Stimulated activated CD8-positive, alpha-beta memory T cell treated with anti-CD3 and anti-CD28 coated beads, Interleukin-15, amount 100 ng/mL, for 48 hours (primary cell): ENCODE measurements at regions not wholly inside any gene's neighbourhood (a gene's known extent, or its start where the extent isn't known, plus 50 kb on each side); places are given as distances from the start of the nearest gene placed in this dataset.

Experiments used
- DNase-seq, 2 donors: peaks; one replicate each; pipeline ENCODE4 v3.0.0-alpha.2; 2020; ENCODE audit warnings: low read depth in 2 of 2

DNA sequence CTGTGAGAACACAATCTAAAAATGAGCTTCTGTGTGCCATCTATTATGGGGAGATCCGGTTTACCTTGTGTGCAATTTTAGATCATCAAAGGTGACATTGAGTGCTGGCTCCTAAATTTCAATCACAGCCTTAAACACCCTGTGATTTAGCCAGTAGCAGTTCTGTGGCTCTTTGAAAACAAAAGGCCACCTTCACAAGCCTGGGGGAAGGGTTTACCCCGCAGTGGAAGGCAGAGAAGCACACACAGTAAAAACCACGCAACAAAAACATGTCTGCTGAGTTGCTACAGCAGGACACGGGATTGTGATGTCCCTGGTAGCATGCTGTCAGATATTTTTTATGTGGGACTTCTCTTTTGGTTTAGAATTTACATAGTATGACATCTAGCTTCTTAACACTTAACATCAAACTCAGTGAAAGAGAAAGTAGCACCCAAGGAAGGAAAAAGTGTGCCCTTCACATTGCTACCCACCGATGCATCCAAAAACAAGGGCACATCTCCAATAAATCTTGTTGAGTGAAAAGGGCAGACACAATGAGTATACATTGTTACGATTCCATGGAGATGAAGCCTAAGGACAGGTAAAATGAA is 56.1 kb upstream of the RNF152 start:
- DNase-seq, result no peak

DNA sequence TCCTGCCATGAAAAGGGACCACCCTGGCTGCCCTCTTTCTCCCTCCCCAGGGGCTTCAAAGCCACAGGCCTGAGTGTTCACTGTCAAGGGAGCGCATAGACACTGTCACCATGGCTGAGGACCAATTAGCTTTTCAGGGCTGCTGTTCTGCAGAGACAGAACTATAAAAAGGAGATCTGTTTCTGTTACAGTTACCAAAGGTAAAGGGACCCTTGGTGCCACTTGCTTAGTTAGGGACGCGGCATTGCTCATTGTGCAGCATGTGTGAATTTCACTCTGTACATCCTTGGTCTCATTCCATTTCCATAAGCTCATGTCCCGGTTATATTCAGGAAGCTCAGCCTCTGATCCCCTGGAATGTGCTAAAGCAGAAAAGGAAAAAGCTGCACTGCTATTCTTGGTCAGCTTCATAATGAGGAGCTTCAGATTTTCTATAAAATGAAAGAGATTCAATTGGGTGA is 55.5 kb upstream of the RNF152 start:
- DNase-seq, result no peak

DNA sequence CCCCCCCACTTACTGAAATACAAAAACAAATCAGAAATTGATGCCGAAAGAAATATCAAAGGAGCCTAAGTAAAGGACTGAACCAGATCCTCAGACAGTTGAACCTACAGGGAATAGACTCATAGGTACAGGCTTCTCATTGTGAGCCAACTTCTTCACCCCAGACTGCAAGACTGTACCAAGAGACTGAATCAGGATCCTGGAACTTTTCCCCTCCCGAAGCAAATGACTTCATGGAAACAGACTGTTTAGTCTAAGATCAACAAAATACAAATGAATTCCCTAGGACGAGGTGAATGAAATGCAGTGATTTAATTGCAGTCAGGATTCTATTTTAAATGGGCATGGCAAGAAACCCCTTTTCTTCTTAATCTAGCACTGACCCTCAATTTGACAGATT is 53.6 kb upstream of the RNF152 start:
- no peak for DNase-seq

DNA sequence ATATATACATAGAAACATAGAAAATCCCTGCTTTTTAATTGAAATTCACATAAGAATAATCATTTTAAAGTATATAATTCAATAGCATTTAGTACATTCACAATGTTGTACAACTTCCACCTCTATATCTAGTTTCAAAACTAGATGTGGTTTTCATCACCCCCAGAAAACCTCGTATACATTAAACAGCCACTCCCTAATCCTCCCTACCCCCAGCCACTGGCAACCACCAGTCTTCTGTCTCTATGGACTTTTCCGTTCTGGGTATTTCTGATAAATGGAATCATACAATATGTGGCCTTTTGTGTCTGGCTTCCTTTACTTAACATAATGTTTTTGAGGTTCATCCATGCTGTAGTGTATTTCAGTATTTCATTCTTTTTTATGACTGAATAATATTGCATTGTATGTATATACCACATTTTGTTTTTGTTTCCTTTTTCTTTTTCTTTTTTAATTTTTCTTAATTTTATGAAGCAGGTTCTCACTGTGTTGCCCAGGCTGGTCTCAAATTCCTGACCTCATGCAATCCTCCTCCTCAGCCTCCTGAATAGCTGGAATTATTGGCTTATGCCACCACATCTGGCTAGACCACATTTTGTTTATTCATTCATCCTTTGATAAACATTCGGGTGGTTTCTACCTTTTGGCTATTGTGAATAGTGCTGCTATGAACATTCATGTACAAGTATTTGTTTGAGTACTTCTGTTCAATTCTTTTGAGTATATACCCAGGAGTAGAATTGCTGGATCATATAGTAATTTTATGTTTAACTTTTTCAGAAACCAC is 50.6 kb upstream of the RNF152 start:
- no peak for DNase-seq
